H1 (cell line): ENCODE measurements at regions not wholly inside any gene's neighbourhood (a gene's known extent, or its start where the extent isn't known, plus 50 kb on each side); places are given as distances from the start of the nearest gene placed in this dataset.

Experiments
- CTCF ChIA-PET: fragments of 300-600 bp; sonication (Branson Sonifier 250); formaldehyde crosslinking; loops from one replicate; lab custom pipeline; 2021; ENCODE audit not compliant: partially characterized antibody; lab: Charles Lee
- POLR2A ChIA-PET: fragments of 300-600 bp; sonication (Branson Sonifier 250); formaldehyde crosslinking; loops from one replicate; lab custom pipeline; 2021; ENCODE audit warnings: inconsistent platforms; ENCODE audit not compliant: partially characterized antibody; lab: Charles Lee
- DNase-seq, 2 experiments: peaks; one replicate each; pipeline versions ENCODE4 v3.0.0 to v3.0.0-alpha.2; 2010 to 2022; ENCODE audit warnings: low spot score in 2 of 2, low read depth in 1 of 2, mixed read lengths in 1 of 2
- FAIRE-seq: peaks from 2 replicates; lab custom pipeline; 2011; peaks lifted over from hg19 to GRCh38; lab: Jason Lieb, UNC
- H2AFZ ChIP-seq: 2 replicates; pipeline ENCODE4 v1.8.1; 2012; ENCODE audit warnings: low read length, inconsistent platforms
- H2AK5ac ChIP-seq: 2 replicates; pipeline ENCODE4 v1.6.1; 2013; ENCODE audit warnings: low read depth, low read length
- H2BK120ac ChIP-seq: replicated peaks from 2 replicates; pipeline ENCODE3; 2013; ENCODE audit warnings: low read depth, low read length, inconsistent platforms
- H2BK12ac ChIP-seq: 2 replicates; pipeline ENCODE4 v1.6.1; 2013; ENCODE audit warnings: low read depth, low read length
- H2BK15ac ChIP-seq: 2 replicates; pipeline ENCODE4 v1.6.1; 2013; ENCODE audit warnings: low read length
- H2BK20ac ChIP-seq: 2 replicates; pipeline ENCODE4 v1.6.1; 2013; ENCODE audit warnings: low read length
- H2BK5ac ChIP-seq: 2 replicates; pipeline ENCODE4 v1.6.1; 2013; ENCODE audit warnings: low read depth, low read length
- H3K14ac ChIP-seq: 2 replicates; pipeline ENCODE4 v1.6.1; 2013; ENCODE audit warnings: inconsistent platforms; ENCODE audit not compliant: insufficient read length
- H3K18ac ChIP-seq: 2 replicates; pipeline ENCODE4 v1.6.1; 2013; ENCODE audit warnings: low read length; ENCODE audit errors: extremely low read depth
- H3K23ac ChIP-seq: 2 replicates; pipeline ENCODE4 v1.6.1; 2013; ENCODE audit warnings: inconsistent platforms; ENCODE audit not compliant: insufficient read length
- H3K23me2 ChIP-seq: 2 replicates; pipeline ENCODE4 v1.6.1; 2013; ENCODE audit warnings: low read depth, low read length
- H3K27ac ChIP-seq: 2 replicates; pipeline ENCODE4 v1.6.1; 2011; ENCODE audit warnings: low read depth, low read length, inconsistent platforms
- H3K27me3 ChIP-seq, 4 experiments: replicated peaks in 1 of 4; 1 replicate in 1 of 4; 2 replicates in 3 of 4; pipeline versions ENCODE4 v1.6.1 to v1.8.1; 2011 to 2013; ENCODE audit warnings: low read length in 3 of 4, mild to moderate bottlenecking in 3 of 4, inconsistent platforms in 2 of 4, mixed read lengths in 2 of 4, moderate library complexity in 1 of 4; ENCODE audit not compliant: control insufficient read depth in 3 of 4, insufficient read depth in 3 of 4; ENCODE audit errors: extremely low read depth in 1 of 4
- H3K36me3 ChIP-seq, 4 experiments: 2 replicates each; pipeline versions ENCODE4 v1.6.1 to v1.8.1; 2011 to 2013; ENCODE audit warnings: mild to moderate bottlenecking in 4 of 4, low read length in 3 of 4, moderate library complexity in 2 of 4, control low read depth in 1 of 4, inconsistent platforms in 1 of 4; ENCODE audit not compliant: insufficient read depth in 4 of 4, control insufficient read depth in 2 of 4
- H3K4ac ChIP-seq: replicated peaks from 2 replicates; pipeline ENCODE3; 2013; ENCODE audit warnings: low read length, low read depth, mixed read lengths, inconsistent platforms; ENCODE audit not compliant: insufficient read length
- H3K4me1 ChIP-seq, 4 experiments: replicated peaks in 1 of 4; 1 replicate in 1 of 4; 2 replicates in 3 of 4; pipeline versions ENCODE4 v1.6.1 to v1.8.1; 2011 to 2013; ENCODE audit warnings: low read length in 3 of 4, inconsistent platforms in 2 of 4, mixed read lengths in 1 of 4; ENCODE audit not compliant: insufficient read depth in 4 of 4, control insufficient read depth in 3 of 4
- H3K4me2 ChIP-seq, 2 experiments: 2 replicates each; pipeline versions ENCODE4 v1.6.1 to v1.8.1; 2011 to 2013; ENCODE audit warnings: low read depth in 2 of 2, low read length in 2 of 2, control low read depth in 1 of 2, inconsistent platforms in 1 of 2, mild to moderate bottlenecking in 1 of 2; ENCODE audit not compliant: insufficient read depth in 1 of 2
- H3K4me3 ChIP-seq, 4 experiments: fragments of 200-600, 300-600 bp in 1 of 4; sonication (generic), shearing (Covaris generic), sonication (Bioruptor Twin) in 1 of 4; 2 replicates each; pipeline versions ENCODE4 v1.5.1 to v1.8.1; 2011 to 2016; ENCODE audit warnings: low read length in 4 of 4, low read depth in 3 of 4, control low read depth in 2 of 4, inconsistent platforms in 2 of 4, mild to moderate bottlenecking in 2 of 4, mixed read lengths in 1 of 4, moderate library complexity in 1 of 4; ENCODE audit not compliant: insufficient read depth in 2 of 4; ENCODE audit errors: extremely low read depth in 1 of 4
- H3K56ac ChIP-seq: replicated peaks from 2 replicates; pipeline ENCODE3; 2013; ENCODE audit warnings: low read depth, mild to moderate bottlenecking, mixed read lengths, low read length, inconsistent platforms; ENCODE audit not compliant: insufficient read length
- H3K79me1 ChIP-seq: 2 replicates; pipeline ENCODE4 v1.6.1; 2013; ENCODE audit warnings: low read depth, low read length, control low read depth
- H3K79me2 ChIP-seq, 2 experiments: 2 replicates each; pipeline versions ENCODE4 v1.6.1 to v1.8.1; 2012 to 2013; ENCODE audit warnings: low read length in 2 of 2, mild to moderate bottlenecking in 2 of 2, inconsistent platforms in 1 of 2; ENCODE audit not compliant: insufficient read depth in 2 of 2, control insufficient read depth in 1 of 2
- H3K9ac ChIP-seq, 4 experiments: replicated peaks in 1 of 4; 1 replicate in 1 of 4; 2 replicates in 3 of 4; pipeline versions ENCODE4 v1.6.1 to v1.8.1; 2011 to 2013; ENCODE audit warnings: low read depth in 3 of 4, low read length in 3 of 4, control low read depth in 2 of 4, mild to moderate bottlenecking in 2 of 4, moderate library complexity in 2 of 4, inconsistent platforms in 1 of 4; ENCODE audit errors: extremely low read depth in 1 of 4
- H3K9me3 ChIP-seq, 2 experiments: 2 replicates each; pipeline versions ENCODE4 v1.6.1 to v1.8.1; 2012 to 2013; ENCODE audit warnings: mild to moderate bottlenecking in 2 of 2, moderate library complexity in 2 of 2, control low read depth in 1 of 2, inconsistent platforms in 1 of 2, low read depth in 1 of 2, low read length in 1 of 2, mixed read lengths in 1 of 2; ENCODE audit not compliant: insufficient read depth in 2 of 2
- H4K20me1 ChIP-seq, 2 experiments: replicated peaks in 1 of 2; 2 replicates each; pipeline versions ENCODE3 to v1.8.1; 2011 to 2013; ENCODE audit warnings: inconsistent platforms in 2 of 2, low read length in 2 of 2, mild to moderate bottlenecking in 1 of 2; ENCODE audit not compliant: insufficient read depth in 2 of 2, control insufficient read depth in 1 of 2
- H4K5ac ChIP-seq: 2 replicates; pipeline ENCODE4 v1.6.1; 2013; ENCODE audit warnings: low read length, low read depth, mixed read lengths, inconsistent platforms; ENCODE audit not compliant: insufficient read length
- H4K8ac ChIP-seq: 2 replicates; pipeline ENCODE4 v1.8.0; 2013; ENCODE audit warnings: mild to moderate bottlenecking, moderate library complexity, low read length, inconsistent platforms; ENCODE audit not compliant: insufficient read depth; ENCODE audit errors: extremely low read depth
- H4K91ac ChIP-seq: replicated peaks from 2 replicates; pipeline ENCODE3; 2013; ENCODE audit warnings: low read length, mixed read lengths, inconsistent platforms; ENCODE audit not compliant: insufficient read length
- CBX5 ChIP-seq: fragments of 300-800, 300-1000 bp; sonication (generic); IDR thresholded peaks from 2 replicates; pipeline ENCODE4 v1.7.1; 2016; ENCODE audit warnings: antibody characterized with exemption, low read length, low read depth
- CEBPB ChIP-seq: IDR thresholded peaks from 2 replicates; pipeline ENCODE4 v1.6.1; 2012; ENCODE audit warnings: low read depth, low read length
- CTBP2 ChIP-seq: IDR thresholded peaks from 2 replicates; pipeline ENCODE4 v1.7.0; 2011; ENCODE audit warnings: borderline replicate concordance, mild to moderate bottlenecking, moderate library complexity, mixed read lengths, low read length; ENCODE audit not compliant: insufficient read depth, insufficient read length
- EGR1 ChIP-seq: IDR thresholded peaks from 2 replicates; pipeline ENCODE4 v1.6.1; 2011; ENCODE audit warnings: low read depth, low read length, borderline replicate concordance
- FOSL1 ChIP-seq: IDR thresholded peaks from 2 replicates; pipeline ENCODE4 v1.6.1; 2011; ENCODE audit warnings: mild to moderate bottlenecking, low read depth, low read length, moderate library complexity; ENCODE audit not compliant: insufficient read depth
- HDAC6 ChIP-seq: IDR thresholded peaks from one replicate; pipeline ENCODE4 v1.7.1; 2012; ENCODE audit warnings: low read depth, mild to moderate bottlenecking, inconsistent platforms, low read length, moderate library complexity
- JUND ChIP-seq: IDR thresholded peaks from 2 replicates; pipeline ENCODE4 v1.6.1; 2011; ENCODE audit warnings: mild to moderate bottlenecking, improper control_type of control experiment, low read length
- NRF1 ChIP-seq: IDR thresholded peaks from 2 replicates; pipeline ENCODE4 v1.6.1; 2011; ENCODE audit warnings: mild to moderate bottlenecking, low read depth, low read length, improper control_type of control experiment
- PHF8 ChIP-seq: fragments of 200-600 bp; sonication (generic); conservative IDR thresholded peaks from 2 replicates; pipeline ENCODE4 v1.7.1; 2012; ENCODE audit warnings: low read depth, mild to moderate bottlenecking, inconsistent platforms, low read length, moderate library complexity
- POLR2AphosphoS5 ChIP-seq: IDR thresholded peaks from 2 replicates; pipeline ENCODE4 v1.6.1; 2011; ENCODE audit warnings: low read depth, low read length
- SAP30 ChIP-seq: fragments of 300-600 bp; sonication (generic); IDR thresholded peaks from 2 replicates; pipeline ENCODE4 v1.7.1; 2012; ENCODE audit warnings: low read length, moderate library complexity, mild to moderate bottlenecking, inconsistent platforms; ENCODE audit not compliant: insufficient read depth, insufficient replicate concordance
- SIRT6 ChIP-seq: IDR thresholded peaks from one replicate; pipeline ENCODE4 v1.7.1; 2012; ENCODE audit warnings: low read length, inconsistent platforms
- SP1 ChIP-seq: IDR thresholded peaks from 2 replicates; pipeline ENCODE4 v1.6.1; 2011; ENCODE audit warnings: low read depth, low read length
- SUZ12 ChIP-seq: fragments of 200-600 bp; sonication (generic); IDR thresholded peaks from 2 replicates; pipeline ENCODE4 v1.6.1; 2012; ENCODE audit warnings: mild to moderate bottlenecking, inconsistent platforms, low read length, moderate library complexity, mixed read lengths
- TCF12 ChIP-seq: IDR thresholded peaks from 2 replicates; pipeline ENCODE4 v1.6.1; 2011; ENCODE audit warnings: low read depth, mild to moderate bottlenecking, low read length
- TEAD4 ChIP-seq: IDR thresholded peaks from 2 replicates; pipeline ENCODE4 v1.6.1; 2012; ENCODE audit warnings: low read depth, low read length, inconsistent platforms, mixed read lengths
- WGBS, 2 experiments: shearing (Covaris generic) in 1 of 2; methylation state at CpG; one replicate each; pipeline versions ENCODE4 v1.1.6 to v1.1.7; 2013 to 2015; ENCODE audit warnings: low lambda C conversion rate in 2 of 2, mixed read lengths in 2 of 2, inconsistent platforms in 1 of 2, low coverage in 1 of 2, missing lambda C conversion rate in 1 of 2; ENCODE audit not compliant: insufficient replicate concordance in 2 of 2, insufficient coverage in 1 of 2, insufficient read length in 1 of 2; ENCODE audit errors: extremely low coverage in 1 of 2, missing lambda C conversion rate in 1 of 2; 5-methylcytosine and 5-hydroxymethylcytosine counted together

- Histone ChIP-seq H3K56ac (no peak overlapping the region), H4K20me1 (no peaks in the 10 kb centered on the region), H3K27ac (no peak overlapping the region), H2BK120ac (no peak overlapping the region), H2BK5ac (no peak overlapping the region), H3K79me2 (no peaks in the 10 kb centered on the region), H3K18ac (no peak overlapping the region), H3K23me2 (no peaks in the 10 kb centered on the region), H3K4me2 (no peak overlapping the region), H2BK15ac (no peak overlapping the region), H3K4me3 (no peak overlapping the region), H3K4me1 (no peaks in the 10 kb centered on the region), H2BK12ac (no peak overlapping the region), H3K36me3 (no peaks in the 10 kb centered on the region), H4K5ac (no peak overlapping the region), H3K23ac (no peak overlapping the region), H4K8ac (no peak overlapping the region), H3K4ac (no peak overlapping the region), H4K91ac (no peak overlapping the region), H3K27me3 (no peaks in the 10 kb centered on the region), H2BK20ac (no peak overlapping the region), H3K9ac (no peak overlapping the region), H3K14ac (no peak overlapping the region), H2AK5ac (no peak overlapping the region), H2AFZ (peak overlapping the region; percentile 25; the same call in 1 of the 2 replicates), H3K79me1 (no peaks in the 10 kb centered on the region; the same call in 1 of the 2 replicates), H3K9me3 (no peaks in the 10 kb centered on the region)
- CTCF ChIA-PET: interaction anchor here (0.7 to 7.8 kb wide), 8 partner anchors 8 to 212 kb away, joined by 3 to 71 read pairs (median 3); partner anchors contain the start of genes ACP3 and CPNE4
- POLR2A ChIA-PET: no interaction called here
- DNase-seq: no peak
- WGBS, 2 experiments: 98% methylated on average over 3 of the region's 3 CpGs; no CpG with 5 or more reads in 1 of the 2 experiments
- no peak for FAIRE-seq
- TF ChIP-seq CTBP2 (no peak), CEBPB (no peak), HDAC6 (no peak), FOSL1 (no peak), SUZ12 (no peak), EGR1 (no peak), TEAD4 (no peak), POLR2AphosphoS5 (no peak), SAP30 (no peak), SIRT6 (no peak), NRF1 (no peak), JUND (no peak), SP1 (no peak), TCF12 (no peak), PHF8 (no peak), CBX5 (no peak)
Observed at GRCh38 chr3:132246212-132246611, 71.0 kb upstream of the ACP3 start.
